ENCODE measurements at regions not wholly inside any gene's neighbourhood (a gene's known extent, or its start where the extent isn't known, plus 50 kb on each side); places are given as distances from the start of the nearest gene placed in this dataset.

DNA sequence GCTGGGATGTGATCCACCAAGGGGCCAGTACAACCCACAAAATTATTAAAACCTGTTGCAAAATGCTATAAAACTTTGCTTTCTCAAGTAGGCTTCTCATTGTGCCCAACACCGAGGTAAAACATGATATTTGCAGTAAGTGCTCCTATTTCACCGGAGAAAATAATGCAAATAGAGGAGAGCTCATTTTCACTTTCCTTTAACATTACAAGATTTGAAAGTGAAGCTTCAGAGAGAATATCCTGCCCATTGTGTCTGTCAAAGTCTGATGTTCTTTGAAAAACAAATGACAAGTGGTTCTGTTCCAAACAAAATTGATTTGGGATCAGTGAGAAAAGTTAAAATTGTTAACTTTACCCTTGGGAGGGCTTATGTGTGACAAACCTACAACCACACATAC lies 287.1 kb downstream of the KCNN2 start:
- DNase-seq: no peak

- DNase-seq: no peak
Observed at GRCh38 chr5:114644576-114644975, 282.7 kb downstream of the KCNN2 start.

DNA sequence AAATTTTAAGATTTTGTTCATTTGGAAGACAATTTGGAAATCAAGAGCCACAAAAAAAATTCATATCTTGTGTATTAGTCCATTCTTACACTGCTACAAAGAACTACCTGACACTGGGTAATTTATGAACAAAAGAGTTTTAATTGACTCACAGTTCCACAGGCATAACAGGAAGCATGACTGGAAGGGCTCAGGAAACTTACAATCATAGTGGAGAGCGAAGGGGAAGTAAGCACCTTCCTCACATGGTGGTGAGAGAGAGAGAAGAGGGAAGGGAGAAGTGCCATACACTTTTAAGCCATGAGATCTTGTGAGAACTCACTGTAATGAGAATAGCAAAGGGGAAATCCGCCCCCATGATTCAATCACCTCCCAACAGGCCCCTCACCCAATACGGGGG lies 274.4 kb downstream of the KCNN2 start:
- DNase-seq: no peak

DNA sequence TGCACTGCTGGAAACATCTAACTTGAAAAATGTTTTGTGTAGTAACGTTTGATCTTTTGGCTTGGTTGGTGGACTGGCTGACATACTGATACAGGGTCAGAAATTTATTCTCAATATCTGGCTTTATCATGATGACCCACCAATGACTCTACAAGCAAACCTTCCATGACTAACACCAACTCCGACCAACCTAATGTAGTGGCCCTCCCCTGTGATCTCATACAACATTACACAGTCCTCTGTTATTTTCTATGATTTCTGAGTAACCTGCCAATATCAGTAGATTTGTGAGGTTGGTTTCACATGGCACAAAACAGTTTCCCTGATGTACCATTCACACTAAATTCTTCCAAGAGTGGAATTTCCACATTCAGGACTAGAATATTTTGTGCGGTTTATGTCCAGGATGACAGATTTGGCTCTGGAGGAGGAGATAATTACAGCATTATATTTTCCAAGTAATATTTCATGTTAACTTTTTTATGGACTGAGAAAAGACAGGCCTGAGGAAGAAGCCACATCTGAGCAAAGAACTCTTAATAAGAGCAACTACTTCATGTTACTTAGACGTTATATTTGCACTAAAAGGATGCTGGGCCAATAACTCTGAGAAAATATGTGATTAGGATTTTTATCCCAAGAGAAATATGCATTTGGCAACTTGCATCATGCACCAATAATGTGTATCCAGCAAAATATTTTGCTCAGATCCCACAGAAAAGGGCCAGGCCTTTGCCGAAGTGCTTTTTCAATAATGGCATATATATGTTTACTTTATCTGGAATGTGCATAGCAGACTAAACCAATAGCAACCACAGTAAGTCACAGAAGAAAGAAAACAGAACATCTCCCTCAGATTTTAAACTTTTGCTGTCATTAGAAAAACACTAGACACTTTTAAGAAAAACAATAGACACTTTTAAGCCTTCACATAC lies 273.4 kb downstream of the KCNN2 start:
- DNase-seq: no peak

- DNase-seq: no peak
Observed at GRCh38 chr5:114634517-114634916, 272.6 kb downstream of the KCNN2 start.

- no peak for DNase-seq
Observed at GRCh38 chr5:114612406-114612805, 250.5 kb downstream of the KCNN2 start.

DNA sequence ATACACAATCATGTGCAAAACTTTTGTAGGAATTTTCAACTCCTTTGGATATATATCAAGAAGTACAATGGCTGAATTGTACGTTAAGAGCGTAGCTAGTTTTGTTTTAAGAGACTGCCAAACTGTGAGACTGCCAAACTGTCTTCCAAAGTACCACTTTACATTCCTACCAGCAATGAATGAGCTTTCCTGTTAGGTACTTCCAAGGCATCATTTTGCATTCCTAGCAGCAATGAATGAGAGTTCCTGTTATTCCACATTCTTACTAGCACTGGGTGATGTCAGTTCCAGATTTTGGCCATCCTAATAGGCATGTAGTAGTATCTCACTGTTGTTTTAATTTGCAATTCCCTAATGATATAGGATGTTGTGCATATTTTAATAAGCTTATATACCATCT lies 219.3 kb downstream of the KCNN2 start:
- DNase-seq: no peak

DNA sequence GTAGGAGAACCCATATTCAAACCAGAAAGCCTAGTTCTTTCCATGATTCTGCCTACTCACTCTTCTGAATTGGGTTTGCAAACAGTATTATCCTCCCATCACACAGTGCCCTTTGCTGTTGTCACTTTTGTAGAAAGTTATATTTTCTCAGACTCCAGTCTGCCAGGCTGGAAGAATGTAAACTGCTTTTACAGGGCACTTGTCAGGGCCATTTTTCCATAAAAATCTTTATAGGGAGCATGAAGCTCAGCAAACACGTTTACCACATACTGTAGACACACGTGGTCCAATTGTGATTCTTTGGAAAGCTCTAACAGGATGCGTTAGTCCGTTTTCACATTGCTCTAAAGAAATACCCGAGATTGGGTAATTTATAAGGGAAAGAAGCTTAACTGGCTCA lies 204.0 kb downstream of the KCNN2 start:
- DNase-seq: no peak

DNA sequence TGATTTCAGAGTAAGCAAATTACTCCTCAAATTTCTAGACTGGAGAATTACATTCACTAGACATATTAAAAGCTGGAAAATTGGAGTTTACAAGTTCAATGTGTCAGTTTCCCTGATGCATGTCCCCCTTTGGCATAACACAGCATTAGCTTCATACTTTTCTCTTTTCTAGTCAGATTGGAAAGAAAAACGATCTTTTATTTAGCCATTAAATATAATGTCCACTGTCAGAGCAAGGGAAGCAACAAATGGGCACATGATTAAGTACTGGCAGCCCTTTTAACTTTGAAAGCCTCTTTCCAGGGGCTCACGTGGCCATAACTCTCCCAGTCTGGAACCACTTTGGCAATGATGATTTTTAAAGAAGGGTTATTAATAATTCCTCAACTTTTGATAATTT lies 203.3 kb downstream of the KCNN2 start:
- no peak for DNase-seq

DNA sequence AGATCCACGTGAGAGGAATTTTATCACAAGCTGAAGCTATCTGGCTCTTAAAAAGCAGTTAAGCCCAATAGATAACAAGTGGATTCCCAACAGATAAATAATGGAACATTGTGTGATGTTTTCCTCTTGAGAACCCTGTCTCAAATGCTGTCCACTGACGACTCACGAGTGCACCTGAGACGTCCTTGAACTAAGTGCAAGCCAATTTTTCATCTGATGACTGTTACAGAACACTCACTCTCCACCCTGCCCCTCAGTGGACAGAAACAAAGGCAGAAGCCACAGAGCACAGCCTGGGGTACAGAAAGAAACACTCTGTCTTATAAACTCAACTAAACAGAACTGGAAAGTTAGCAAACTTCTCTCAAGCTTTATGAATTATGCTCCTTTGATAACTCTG lies 199.5 kb downstream of the KCNN2 start:
- no peak for DNase-seq
